22Rv1 (cell line): ENCODE measurements at regions not wholly inside any gene's neighbourhood (a gene's known extent, or its start where the extent isn't known, plus 50 kb on each side); places are given as distances from the start of the nearest gene placed in this dataset.

Source experiments
- H3K27ac ChIP-seq: fragments of 450-650 bp; 2 replicates; pipeline ENCODE4 v1.5.1; 2017
- CTCF ChIP-seq: fragments of 450-650 bp; IDR thresholded peaks from 2 replicates; pipeline ENCODE4 v1.5.1; 2017; ENCODE audit warnings: mild to moderate bottlenecking
- ZFX ChIP-seq: fragments of 450-650 bp; IDR thresholded peaks from 2 replicates; pipeline ENCODE4 v1.6.1; 2017; ENCODE audit warnings: antibody characterized with exemption, borderline replicate concordance

GRCh38 chr3:187967993-187968392 lies 186.0 kb upstream of the LPP start:
- no peak for TF ChIP-seq ZFX
- no peak for TF ChIP-seq CTCF
- no peak overlapping the region for H3K27ac ChIP-seq

GRCh38 chr3:187968883-187969580 lies 184.9 kb upstream of the LPP start:
- no peak overlapping the region for H3K27ac ChIP-seq

GRCh38 chr3:187969581-187969950 lies 184.4 kb upstream of the LPP start:
- TF ChIP-seq ZFX (no peak), CTCF (no peak)
- no peak overlapping the region for H3K27ac ChIP-seq

More at GRCh38 chr3:187968883-187969580, 184.9 kb upstream of the LPP start:
- no peak for TF ChIP-seq ZFX
- no peak for TF ChIP-seq CTCF

- H3K27ac ChIP-seq: no peak overlapping the region
- TF ChIP-seq ZFX (no peak), CTCF (no peak)
Measured at GRCh38 chr3:187970106-187970505, 183.9 kb upstream of the LPP start.

GRCh38 chr3:187971629-187972028 lies 182.3 kb upstream of the LPP start:
- TF ChIP-seq CTCF: no peak
- TF ChIP-seq ZFX: no peak
- H3K27ac ChIP-seq: no peak overlapping the region

- TF ChIP-seq CTCF: no peak
- TF ChIP-seq ZFX: no peak
- no peak overlapping the region for H3K27ac ChIP-seq
Measured at GRCh38 chr3:187972454-187972853, 181.5 kb upstream of the LPP start.

- no peak overlapping the region for H3K27ac ChIP-seq
- TF ChIP-seq CTCF (no peak), ZFX (no peak)
Measured at GRCh38 chr3:187973977-187974870, 179.7 kb upstream of the LPP start.
